Raji (cell line): ENCODE measurements at regions not wholly inside any gene's neighbourhood (a gene's known extent, or its start where the extent isn't known, plus 50 kb on each side); places are given as distances from the start of the nearest gene placed in this dataset.

Experiments
- POLR2A ChIP-seq: IDR thresholded peaks from 2 replicates; pipeline ENCODE4 v1.6.1; 2011; ENCODE audit warnings: low read depth, low read length, control low read depth; ENCODE audit not compliant: insufficient read depth

- TF ChIP-seq POLR2A: no peak
Measured at GRCh38 chr16:85476389-85476788, 136.7 kb upstream of the GSE1 start.

GRCh38 chr16:85477801-85478363, 135.2 kb upstream of the GSE1 start:
- no peak for TF ChIP-seq POLR2A

- no peak for TF ChIP-seq POLR2A
Measured at GRCh38 chr16:85479972-85480726, 133.0 kb upstream of the GSE1 start.

GRCh38 chr16:85480727-85481101, 132.4 kb upstream of the GSE1 start:
- TF ChIP-seq POLR2A: no peak

GRCh38 chr16:85481206-85481605, 131.9 kb upstream of the GSE1 start:
- no peak for TF ChIP-seq POLR2A

- no peak for TF ChIP-seq POLR2A
Measured at GRCh38 chr16:85481738-85482137, 131.4 kb upstream of the GSE1 start.

- no peak for TF ChIP-seq POLR2A
Measured at GRCh38 chr16:85483424-85483823, 129.7 kb upstream of the GSE1 start.

- no peak for TF ChIP-seq POLR2A
Measured at GRCh38 chr16:85484347-85485300, 128.5 kb upstream of the GSE1 start.

- TF ChIP-seq POLR2A: no peak
Measured at GRCh38 chr16:85485379-85485778, 127.7 kb upstream of the GSE1 start.

- no peak for TF ChIP-seq POLR2A
Measured at GRCh38 chr16:85486256-85486915, 126.7 kb upstream of the GSE1 start.

- no peak for TF ChIP-seq POLR2A
Measured at GRCh38 chr16:85488414-85488813, 124.7 kb upstream of the GSE1 start.

- no peak for TF ChIP-seq POLR2A
Measured at GRCh38 chr16:85490407-85491057, 122.6 kb upstream of the GSE1 start.

- TF ChIP-seq POLR2A: no peak
Measured at GRCh38 chr16:85491058-85491771, 121.9 kb upstream of the GSE1 start.

GRCh38 chr16:85491798-85492294, 121.3 kb upstream of the GSE1 start:
- no peak for TF ChIP-seq POLR2A
